ENCODE measurements at regions not wholly inside any gene's neighbourhood (a gene's known extent, or its start where the extent isn't known, plus 50 kb on each side); places are given as distances from the start of the nearest gene placed in this dataset.
A peak's percentile ranks its signal among the peaks of the same experiment; 100 is the strongest.

DNA sequence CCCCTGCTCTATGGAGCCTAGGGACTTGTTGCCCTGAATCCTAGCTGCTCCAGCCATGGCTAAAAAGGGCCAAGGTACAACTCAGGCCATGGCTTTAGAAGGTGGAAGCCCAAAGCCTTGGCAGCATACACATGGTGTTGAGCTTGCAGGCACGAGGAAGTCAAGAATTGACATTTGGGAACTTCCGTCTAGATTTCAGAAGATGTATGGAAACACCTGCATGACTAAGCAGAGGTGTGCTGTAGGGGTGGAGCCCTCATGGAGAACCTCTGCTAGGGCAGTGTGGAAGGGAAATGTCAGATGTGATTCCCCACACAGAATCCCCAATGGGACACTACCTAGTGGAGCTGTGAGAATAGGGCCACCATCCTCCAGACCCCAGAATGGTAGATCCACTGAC lies 95.1 kb upstream of the TMEM170B start:
- H3K27me3 ChIP-seq (replicated peaks; ENCODE audit: insufficient read depth): no peaks in the 10 kb centered on the region
- peaks cover 6 to 9% of the 10 kb centered on the region in 2 donors for H3K4me1 ChIP-seq (ENCODE audit: control insufficient read depth in 1 of 2, low read depth in 2 of 2)
- no peaks in the 10 kb centered on the region for H3K9me3 ChIP-seq
- TF ChIP-seq, protein P1, sequence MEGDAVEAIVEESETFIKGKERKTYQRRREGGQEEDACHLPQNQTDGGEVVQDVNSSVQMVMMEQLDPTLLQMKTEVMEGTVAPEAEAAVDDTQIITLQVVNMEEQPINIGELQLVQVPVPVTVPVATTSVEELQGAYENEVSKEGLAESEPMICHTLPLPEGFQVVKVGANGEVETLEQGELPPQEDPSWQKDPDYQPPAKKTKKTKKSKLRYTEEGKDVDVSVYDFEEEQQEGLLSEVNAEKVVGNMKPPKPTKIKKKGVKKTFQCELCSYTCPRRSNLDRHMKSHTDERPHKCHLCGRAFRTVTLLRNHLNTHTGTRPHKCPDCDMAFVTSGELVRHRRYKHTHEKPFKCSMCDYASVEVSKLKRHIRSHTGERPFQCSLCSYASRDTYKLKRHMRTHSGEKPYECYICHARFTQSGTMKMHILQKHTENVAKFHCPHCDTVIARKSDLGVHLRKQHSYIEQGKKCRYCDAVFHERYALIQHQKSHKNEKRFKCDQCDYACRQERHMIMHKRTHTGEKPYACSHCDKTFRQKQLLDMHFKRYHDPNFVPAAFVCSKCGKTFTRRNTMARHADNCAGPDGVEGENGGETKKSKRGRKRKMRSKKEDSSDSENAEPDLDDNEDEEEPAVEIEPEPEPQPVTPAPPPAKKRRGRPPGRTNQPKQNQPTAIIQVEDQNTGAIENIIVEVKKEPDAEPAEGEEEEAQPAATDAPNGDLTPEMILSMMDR (IDR thresholded peaks at IDR 0.05): no peak
- no peak overlapping the region for H3K27ac ChIP-seq
- no peaks in the 10 kb centered on the region for H3K36me3 ChIP-seq
- DNase-seq (ENCODE audit: low spot score): no peak
- no peak overlapping the region for H3K4me3 ChIP-seq
- ATAC-seq (ENCODE audit: insufficient number of reproducible peaks, low FRiP score, low read depth): no peak

DNA sequence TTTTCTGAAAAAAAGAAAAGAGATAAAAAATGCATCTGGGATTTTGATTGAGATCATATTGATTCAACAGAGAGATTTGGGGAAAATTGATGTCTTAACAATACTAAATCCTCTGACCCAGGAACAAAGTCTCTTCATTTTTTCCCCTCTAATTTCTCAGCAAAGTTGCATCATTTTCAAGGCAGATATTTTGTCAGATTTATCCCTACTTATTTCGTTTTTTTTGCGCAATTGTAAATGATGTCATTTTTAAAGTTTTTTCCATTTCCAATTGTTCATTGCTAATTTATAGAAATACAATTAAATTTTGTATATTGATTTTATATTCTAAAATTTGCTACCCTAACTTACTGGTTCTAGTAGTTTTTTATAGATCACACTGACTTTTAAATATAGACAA lies 97.7 kb upstream of the TMEM170B start:
- H3K36me3 ChIP-seq: no peaks in the 10 kb centered on the region
- ATAC-seq (ENCODE audit: insufficient number of reproducible peaks, low FRiP score, low read depth): no peak
- TF ChIP-seq, protein P1 (IDR thresholded peaks at IDR 0.05): no peak
- peaks cover 16 to 24% of the 10 kb centered on the region in 2 donors for H3K4me1 ChIP-seq (ENCODE audit: control insufficient read depth in 1 of 2, low read depth in 2 of 2)
- no peak for DNase-seq (ENCODE audit: low spot score)
- no peak overlapping the region for H3K4me3 ChIP-seq
- no peaks in the 10 kb centered on the region for H3K9me3 ChIP-seq
- no peak overlapping the region for H3K27ac ChIP-seq
- H3K27me3 ChIP-seq (replicated peaks; ENCODE audit: insufficient read depth): no peaks in the 10 kb centered on the region

DNA sequence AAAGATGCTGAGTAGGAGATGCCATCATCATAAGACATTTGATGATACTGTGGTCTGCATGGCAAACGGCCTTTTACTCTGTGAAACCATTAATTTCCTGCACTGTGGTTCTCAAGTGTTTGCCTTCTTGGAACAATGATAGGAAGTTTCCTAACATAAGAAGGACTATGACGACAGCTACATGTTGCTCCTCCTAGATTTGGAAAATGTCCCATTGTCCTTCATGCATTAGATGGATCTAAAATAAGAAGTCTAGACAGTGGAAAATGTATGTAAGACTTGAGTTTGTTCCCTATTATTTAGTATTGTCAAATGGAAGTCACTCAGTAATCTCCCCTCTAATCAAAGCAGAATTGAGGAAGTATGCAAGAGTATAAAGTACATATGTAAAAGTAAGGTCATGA lies 98.5 kb upstream of the TMEM170B start:
- Histone ChIP-seq H3K9me3 (no peaks in the 10 kb centered on the region), H3K4me1 (ENCODE audit: control insufficient read depth in 1 of 2, low read depth in 2 of 2) (peaks cover 21 to 32% of the 10 kb centered on the region in 2 donors), H3K27me3 (replicated peaks; ENCODE audit: insufficient read depth) (no peaks in the 10 kb centered on the region), H3K27ac (no peak overlapping the region), H3K36me3 (no peaks in the 10 kb centered on the region), H3K4me3 (no peak overlapping the region)
- no peak for DNase-seq (ENCODE audit: low spot score)
- TF ChIP-seq, protein P1 (IDR thresholded peaks at IDR 0.05): no peak
- ATAC-seq (ENCODE audit: insufficient number of reproducible peaks, low FRiP score, low read depth): no peak

DNA sequence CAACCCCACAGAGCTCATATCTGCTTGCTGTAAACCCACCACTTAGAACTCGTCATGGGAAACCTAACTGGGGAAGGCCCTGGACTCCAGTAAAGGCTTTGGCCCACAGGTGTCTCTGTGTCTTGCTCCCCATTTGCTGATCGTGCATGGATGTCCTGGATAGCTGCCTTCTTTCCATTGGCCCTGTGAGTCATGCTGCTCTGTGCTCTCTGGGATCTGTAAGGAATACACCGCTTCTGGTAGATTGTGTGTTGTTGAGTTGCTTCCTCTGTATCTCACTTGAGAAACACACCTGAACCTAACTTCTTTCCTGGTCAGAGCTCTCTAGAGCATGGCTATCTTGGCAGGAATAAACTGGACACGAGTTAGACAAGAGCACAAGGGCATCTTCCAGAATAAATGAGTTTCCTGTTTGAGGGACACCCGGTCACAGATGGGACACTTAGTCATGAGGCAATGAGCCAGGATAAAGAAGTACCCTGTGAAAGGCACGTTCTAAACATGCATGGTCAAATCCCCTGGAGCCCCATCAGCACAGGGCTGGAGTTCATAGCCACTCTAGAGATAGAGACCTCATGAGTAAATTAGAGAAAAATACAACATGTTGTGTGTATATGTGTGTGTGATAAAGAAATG lies 99.6 kb upstream of the TMEM170B start:
- no peak overlapping the region for H3K4me3 ChIP-seq
- ATAC-seq (ENCODE audit: insufficient number of reproducible peaks, low FRiP score, low read depth): no peak
- TF ChIP-seq, protein P1 (IDR thresholded peaks at IDR 0.05): no peak
- H3K4me1 ChIP-seq (ENCODE audit: control insufficient read depth in 1 of 2, low read depth in 2 of 2): peaks cover 29 to 41% of the 10 kb centered on the region in 2 donors
- H3K27ac ChIP-seq: peak overlapping the region in 1 of 2 donors; percentile 3
- no peaks in the 10 kb centered on the region for H3K36me3 ChIP-seq
- no peaks in the 10 kb centered on the region for H3K27me3 ChIP-seq (replicated peaks; ENCODE audit: insufficient read depth)
- DNase-seq (ENCODE audit: low spot score): no peak
- no peaks in the 10 kb centered on the region for H3K9me3 ChIP-seq

DNA sequence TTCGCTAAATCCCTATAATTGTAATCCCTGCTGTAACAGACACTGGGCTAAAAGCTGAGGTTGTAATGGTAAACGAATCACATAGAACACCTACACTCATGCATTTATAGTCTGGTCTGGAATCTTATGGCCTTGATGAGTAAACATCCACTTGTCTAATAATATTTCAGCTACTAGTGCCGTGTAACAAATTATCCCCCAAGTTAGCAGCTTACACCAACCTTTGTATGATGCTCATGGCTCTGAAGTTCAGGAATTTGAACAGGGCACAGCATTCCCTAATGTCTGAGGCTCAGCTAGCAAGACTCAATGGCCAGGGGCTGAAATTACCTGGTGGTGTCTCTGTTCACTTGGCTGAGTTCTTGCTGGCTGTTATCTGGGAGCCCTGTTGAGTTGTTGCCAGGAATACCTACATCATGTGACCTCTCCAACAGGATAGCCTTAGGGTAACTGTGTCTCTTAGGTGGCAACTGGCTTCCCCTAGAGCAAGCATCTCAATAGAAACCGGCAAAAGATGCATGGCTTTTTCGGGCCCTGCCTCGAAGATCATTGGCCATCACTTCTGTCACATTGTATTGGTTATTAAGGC lies 100.9 kb upstream of the TMEM170B start:
- TF ChIP-seq, protein P1 (IDR thresholded peaks at IDR 0.05): no peak
- H3K9me3 ChIP-seq: no peaks in the 10 kb centered on the region
- no peak overlapping the region for H3K4me3 ChIP-seq
- peaks cover 40 to 54% of the 10 kb centered on the region in 2 donors for H3K4me1 ChIP-seq (ENCODE audit: control insufficient read depth in 1 of 2, low read depth in 2 of 2)
- DNase-seq (ENCODE audit: low spot score) (no peak), ATAC-seq (ENCODE audit: insufficient number of reproducible peaks, low FRiP score, low read depth) (no peak)
- H3K36me3 ChIP-seq: no peaks in the 10 kb centered on the region
- H3K27me3 ChIP-seq (replicated peaks; ENCODE audit: insufficient read depth): no peaks in the 10 kb centered on the region
- no peak overlapping the region for H3K27ac ChIP-seq
